Epithelial cell of proximal tubule (primary cell): ENCODE measurements at regions not wholly inside any gene's neighbourhood (a gene's known extent, or its start where the extent isn't known, plus 50 kb on each side); places are given as distances from the start of the nearest gene placed in this dataset.

ENCODE experiments used
- DNase-seq: peaks from one replicate; pipeline ENCODE4 v3.0.0-alpha.2; 2011; ENCODE audit warnings: low read depth
- H3K4me3 ChIP-seq: 2 replicates; pipeline ENCODE4 v1.5.1; 2011; ENCODE audit warnings: low read depth, mild to moderate bottlenecking, low read length
- TF ChIP-seq, protein P1 (sequence below): conservative IDR thresholded peaks from 2 replicates; pipeline ENCODE4 v1.5.1; 2012; ENCODE audit warnings: low read depth, mild to moderate bottlenecking, low read length

- no peak overlapping the region for H3K4me3 ChIP-seq
- DNase-seq, result no peak
- TF ChIP-seq, protein P1, sequence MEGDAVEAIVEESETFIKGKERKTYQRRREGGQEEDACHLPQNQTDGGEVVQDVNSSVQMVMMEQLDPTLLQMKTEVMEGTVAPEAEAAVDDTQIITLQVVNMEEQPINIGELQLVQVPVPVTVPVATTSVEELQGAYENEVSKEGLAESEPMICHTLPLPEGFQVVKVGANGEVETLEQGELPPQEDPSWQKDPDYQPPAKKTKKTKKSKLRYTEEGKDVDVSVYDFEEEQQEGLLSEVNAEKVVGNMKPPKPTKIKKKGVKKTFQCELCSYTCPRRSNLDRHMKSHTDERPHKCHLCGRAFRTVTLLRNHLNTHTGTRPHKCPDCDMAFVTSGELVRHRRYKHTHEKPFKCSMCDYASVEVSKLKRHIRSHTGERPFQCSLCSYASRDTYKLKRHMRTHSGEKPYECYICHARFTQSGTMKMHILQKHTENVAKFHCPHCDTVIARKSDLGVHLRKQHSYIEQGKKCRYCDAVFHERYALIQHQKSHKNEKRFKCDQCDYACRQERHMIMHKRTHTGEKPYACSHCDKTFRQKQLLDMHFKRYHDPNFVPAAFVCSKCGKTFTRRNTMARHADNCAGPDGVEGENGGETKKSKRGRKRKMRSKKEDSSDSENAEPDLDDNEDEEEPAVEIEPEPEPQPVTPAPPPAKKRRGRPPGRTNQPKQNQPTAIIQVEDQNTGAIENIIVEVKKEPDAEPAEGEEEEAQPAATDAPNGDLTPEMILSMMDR, result no peak
Observed at GRCh38 chr9:109973336-109973735, 193.3 kb downstream of the PALM2AKAP2 start.

DNA sequence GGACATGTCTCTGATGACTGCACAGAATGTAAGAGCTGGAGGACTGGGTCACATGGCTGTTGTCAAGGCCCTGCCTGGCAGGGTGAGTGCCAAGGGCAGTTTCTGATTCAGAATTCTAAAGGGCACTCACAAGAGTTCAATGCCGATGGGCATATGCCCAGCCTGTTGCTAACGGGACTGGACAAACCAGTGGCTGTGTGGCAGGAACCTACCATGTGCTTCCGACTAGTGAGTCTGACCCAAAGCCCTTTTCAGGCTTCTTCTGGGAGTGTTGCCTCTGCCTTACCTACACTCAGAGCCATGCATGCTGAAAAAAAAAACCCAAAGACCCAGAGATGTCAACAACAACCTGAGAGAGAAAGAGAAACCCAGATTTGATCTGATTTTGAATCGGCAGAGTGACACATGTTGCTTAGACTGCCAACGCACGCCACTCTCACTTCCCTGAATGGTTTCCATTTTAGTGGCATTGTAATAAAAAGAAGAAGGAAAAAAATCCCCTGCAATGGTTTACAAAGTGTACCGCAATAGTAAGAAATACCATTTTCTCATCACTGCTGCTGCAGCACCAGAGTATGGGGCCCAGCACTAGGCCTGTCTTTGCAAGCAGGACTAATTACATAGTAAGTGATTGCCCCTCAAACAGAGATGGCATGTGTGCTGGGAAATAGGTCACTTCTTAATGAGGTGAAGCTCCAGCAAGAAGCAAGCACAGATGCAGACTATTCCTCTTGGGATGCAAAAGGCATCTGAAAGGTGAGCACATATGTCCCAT, 194.3 kb downstream of the PALM2AKAP2 start:
- TF ChIP-seq, protein P1, result no peak
- DNase-seq, result no peak
- no peak overlapping the region for H3K4me3 ChIP-seq

- no peak for DNase-seq
- TF ChIP-seq, protein P1, result no peak
- H3K4me3 ChIP-seq, result no peak overlapping the region
Observed at GRCh38 chr9:109974918-109975276, 194.9 kb downstream of the PALM2AKAP2 start.

DNA sequence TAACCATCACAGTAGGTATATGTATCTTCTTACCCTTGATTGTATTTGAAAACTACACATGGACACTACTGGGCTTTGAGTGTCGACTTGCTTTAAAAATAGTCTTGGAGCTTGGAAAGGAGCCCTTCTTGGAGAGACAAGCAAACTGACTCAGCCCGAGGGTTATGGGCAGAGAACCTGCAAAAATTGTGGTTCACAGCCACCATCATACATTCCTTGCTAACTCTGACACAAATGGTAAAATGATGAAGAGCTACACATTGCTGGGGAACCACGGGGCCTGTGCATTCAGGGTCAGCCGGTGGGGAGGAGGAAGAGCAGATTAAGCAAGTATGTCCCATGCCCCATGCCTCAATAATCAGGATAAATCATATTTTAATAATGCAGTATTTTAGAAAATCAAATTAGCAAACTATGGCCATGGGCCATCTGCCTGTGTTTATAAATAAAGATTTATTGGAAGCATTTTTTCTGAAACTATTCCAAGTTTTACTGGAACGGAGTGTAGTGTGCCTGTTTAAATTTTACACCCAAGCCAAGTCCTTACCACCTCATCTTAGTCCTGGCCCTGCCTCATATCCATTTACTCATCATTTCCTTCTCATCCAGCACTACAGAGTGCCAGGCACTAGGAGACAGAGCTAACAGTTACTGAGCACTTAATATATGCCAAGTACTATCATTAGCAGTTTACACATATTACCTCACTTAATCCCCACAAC, 195.7 kb downstream of the PALM2AKAP2 start:
- no peak for DNase-seq
- TF ChIP-seq, protein P1, result no peak
- H3K4me3 ChIP-seq, result no peak overlapping the region

- H3K4me3 ChIP-seq, result no peak overlapping the region
- DNase-seq, result no peak
- TF ChIP-seq, protein P1, result no peak
Observed at GRCh38 chr9:109976303-109976702, 196.3 kb downstream of the PALM2AKAP2 start.

DNA sequence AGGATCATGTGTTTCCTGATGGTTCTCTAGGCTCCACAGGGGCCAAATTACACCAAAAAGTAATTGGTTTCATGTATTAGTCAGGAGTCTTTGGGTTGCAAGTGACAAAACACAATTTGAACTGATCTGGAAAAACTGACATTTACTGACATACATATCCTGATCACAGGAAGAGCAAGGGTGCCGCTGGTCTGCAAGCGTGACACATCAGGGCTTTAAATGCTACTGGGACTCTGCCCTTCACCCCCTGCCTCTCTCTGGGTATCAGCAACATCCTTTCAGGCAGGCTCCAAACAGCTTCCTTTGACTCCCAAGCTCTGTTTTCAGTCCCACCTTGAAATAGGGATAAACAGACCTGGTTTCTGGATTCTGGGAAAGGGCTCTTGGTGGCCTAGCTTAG, 197.5 kb downstream of the PALM2AKAP2 start:
- no peak overlapping the region for H3K4me3 ChIP-seq
- TF ChIP-seq, protein P1, result no peak
- no peak for DNase-seq
